GM12891 (cell line): ENCODE measurements at regions not wholly inside any gene's neighbourhood (a gene's known extent, or its start where the extent isn't known, plus 50 kb on each side); places are given as distances from the start of the nearest gene placed in this dataset.

ENCODE experiments used
- POLR2A ChIP-seq: IDR thresholded peaks from 2 replicates; pipeline ENCODE4 v1.6.1; 2011; ENCODE audit warnings: low read depth, low read length, control low read depth
- POLR2AphosphoS5 ChIP-seq: IDR thresholded peaks from 2 replicates; pipeline ENCODE4 v1.6.1; 2011; ENCODE audit warnings: low read depth, low read length, control low read depth
- POU2F2 ChIP-seq: IDR thresholded peaks from 2 replicates; pipeline ENCODE4 v1.6.1; 2011; ENCODE audit warnings: low read depth, mild to moderate bottlenecking, control low read depth, low read length, moderate library complexity
- SPI1 ChIP-seq: IDR thresholded peaks from 2 replicates; pipeline ENCODE4 v1.6.1; 2011; ENCODE audit warnings: low read depth, low read length, control low read depth
- TAF1 ChIP-seq: IDR thresholded peaks from 2 replicates; pipeline ENCODE4 v1.6.1; 2011; ENCODE audit warnings: low read depth, low read length, control low read depth

DNA sequence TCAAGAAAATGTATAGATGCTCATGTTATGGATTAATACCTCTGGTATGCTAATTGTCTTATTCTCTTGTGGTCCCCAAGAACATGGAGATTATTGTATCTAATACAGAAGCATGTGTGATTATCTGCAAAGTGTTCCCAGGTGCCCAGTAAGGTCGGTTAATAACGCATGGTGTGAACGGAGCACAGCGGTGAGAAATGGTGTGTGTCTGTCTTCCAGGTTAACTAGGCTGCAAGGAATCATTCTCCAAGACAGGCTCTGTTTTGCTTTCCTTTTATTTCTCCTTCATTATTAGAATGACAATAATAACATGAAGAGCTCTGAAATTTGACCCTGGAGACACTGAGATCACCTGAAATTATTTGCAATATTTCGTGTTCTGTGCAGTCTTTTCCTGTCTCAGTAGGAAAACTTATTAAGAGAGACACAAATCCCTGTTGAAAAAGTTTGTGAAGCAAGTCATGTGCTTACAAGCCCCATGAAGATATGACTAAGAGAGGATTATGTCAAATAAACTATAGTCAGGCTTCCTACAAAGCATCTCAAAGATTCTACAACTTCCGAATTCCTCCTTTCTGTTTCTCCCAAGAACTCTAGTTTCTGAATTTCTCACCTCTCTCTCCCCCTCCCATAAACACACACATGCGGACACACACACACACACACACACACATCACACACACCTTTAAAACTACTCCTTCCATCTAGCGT, 230.9 kb downstream of the HS3ST1 start:
- no peak for TF ChIP-seq POLR2A
- no peak for TF ChIP-seq POLR2AphosphoS5
- no peak for TF ChIP-seq TAF1
- TF ChIP-seq POU2F2: no peak
- no peak for TF ChIP-seq SPI1
